HepG2 (cell line): ENCODE measurements at regions not wholly inside any gene's neighbourhood (a gene's known extent, or its start where the extent isn't known, plus 50 kb on each side); places are given as distances from the start of the nearest gene placed in this dataset.

Experiments
- ATAC-seq: fragments of 200-7000 bp; cut with Tn5 transposase; 3 replicates; pipeline ENCODE4 v1.9.1; 2020; ENCODE audit warnings: mild to moderate bottlenecking, moderate library complexity
- BruUV-seq: library from RNA; stranded (reverse); fragments of 400-500 nt; replicated peaks from 2 replicates; lab custom pipeline; 2021; lab: Mats Ljungman, UMichigan
- CTCF ChIA-PET: fragments of 300-600 bp; formaldehyde crosslinking; extraction: SDS; loops from one replicate; lab custom pipeline; 2021; ENCODE audit warnings: low total read pairs, inconsistent platforms, low intra/inter-chr PET ratio; lab: Yijun Ruan, JAX
- POLR2A ChIA-PET: fragments of 350-600 bp; sonication (Branson Sonifier 250); formaldehyde crosslinking; loops from one replicate; lab custom pipeline; 2020; ENCODE audit warnings: antibody characterized with exemption, inconsistent platforms; lab: Yijun Ruan, JAX
- DNase-seq: peaks from one replicate; pipeline ENCODE4 v3.0.0-alpha.2; 2015; ENCODE audit warnings: low spot score
- FAIRE-seq: peaks from 3 replicates; lab custom pipeline; 2011; peaks lifted over from hg19 to GRCh38; lab: Jason Lieb, UNC
- H2AFZ ChIP-seq: one replicate; pipeline ENCODE4 v1.6.1; 2011; ENCODE audit warnings: low read length, inconsistent platforms
- H3K27ac ChIP-seq: fragments of 300-600 bp; 3 replicates; pipeline ENCODE4 v1.8.0; 2011; ENCODE audit warnings: mixed run types, mild to moderate bottlenecking, mixed read lengths, low read length, inconsistent platforms; ENCODE audit not compliant: insufficient read depth; ENCODE audit errors: extremely low read length
- H3K27me3 ChIP-seq, 2 experiments: fragments of 200-600 bp in 1 of 2; 2 replicates in 1 of 2; 3 replicates in 1 of 2; pipeline versions ENCODE4 v1.6.0 to v1.8.0; 2011; ENCODE audit warnings: low read length in 2 of 2, mild to moderate bottlenecking in 2 of 2, moderate library complexity in 2 of 2, inconsistent platforms in 1 of 2; ENCODE audit not compliant: insufficient read depth in 2 of 2, control insufficient read depth in 1 of 2
- H3K36me3 ChIP-seq, 2 experiments: fragments of 200-600 bp in 1 of 2; replicated peaks in 1 of 2; 2 replicates in 1 of 2; 3 replicates in 1 of 2; pipeline versions ENCODE4 v1.5.1 to v1.8.0; 2011; ENCODE audit warnings: low read length in 2 of 2, inconsistent platforms in 1 of 2; ENCODE audit not compliant: insufficient read depth in 2 of 2, control insufficient read depth in 1 of 2
- H3K4me1 ChIP-seq: 2 replicates; pipeline ENCODE4 v1.5.1; 2012; ENCODE audit warnings: low read length, inconsistent platforms; ENCODE audit not compliant: insufficient read depth
- H3K4me2 ChIP-seq: 2 replicates; pipeline ENCODE4 v1.6.0; 2011; ENCODE audit warnings: low read depth, low read length, inconsistent platforms
- H3K4me3 ChIP-seq, 3 experiments: fragments of 200-600 bp in 1 of 3; sonication (generic), shearing (Covaris generic) in 1 of 3; replicated peaks in 1 of 3; 2 replicates each; pipeline ENCODE4 v1.5.1; 2011 to 2016; ENCODE audit warnings: low read length in 3 of 3, inconsistent platforms in 2 of 3, low read depth in 2 of 3, mild to moderate bottlenecking in 2 of 3, control low read depth in 1 of 3, mixed read lengths in 1 of 3; ENCODE audit not compliant: insufficient read depth in 1 of 3
- H3K79me2 ChIP-seq: one replicate; pipeline ENCODE4 v1.6.1; 2011; ENCODE audit warnings: low read length, inconsistent platforms; ENCODE audit not compliant: insufficient read depth
- H3K9ac ChIP-seq: 2 replicates; pipeline ENCODE4 v1.6.0; 2011; ENCODE audit warnings: mild to moderate bottlenecking, low read depth, low read length, inconsistent platforms; ENCODE audit not compliant: insufficient read depth
- H3K9me3 ChIP-seq: 2 replicates; pipeline ENCODE4 v1.5.1; 2012; ENCODE audit warnings: mild to moderate bottlenecking, low read length
- H4K20me1 ChIP-seq: 2 replicates; pipeline ENCODE4 v1.6.0; 2011; ENCODE audit warnings: inconsistent platforms, mild to moderate bottlenecking, low read length, moderate library complexity; ENCODE audit not compliant: insufficient read depth
- CBX2 ChIP-seq, 2 experiments: fragments of 200-600 bp in 1 of 2; sonication (generic); formaldehyde crosslinking in 1 of 2; IDR thresholded peaks; 2 replicates each; pipeline versions ENCODE4 v1.7.0 to v1.8.1; 2018 to 2022; ENCODE audit warnings: low read depth in 2 of 2, low read length in 1 of 2, mild to moderate bottlenecking in 1 of 2, missing genetic modification reagents in 1 of 2
- CBX5 ChIP-seq: sonication (generic); formaldehyde crosslinking; IDR thresholded peaks from 2 replicates; pipeline ENCODE4 v1.4.0; 2020; ENCODE audit warnings: missing genetic modification reagents, borderline replicate concordance
- LCORL ChIP-seq, 2 experiments: fragments of 450-650 bp in 1 of 2; sonication (generic) in 1 of 2; formaldehyde crosslinking in 1 of 2; IDR thresholded peaks; 2 replicates each; pipeline versions ENCODE4 v1.5.0 to v1.6.1; 2017 to 2020; ENCODE audit warnings: antibody characterized with exemption in 1 of 2, missing genetic modification reagents in 1 of 2
- NR2F1 ChIP-seq, 2 experiments: fragments of 450-650 bp in 1 of 2; formaldehyde crosslinking in 1 of 2; IDR thresholded peaks; 2 replicates each; pipeline versions ENCODE4 v1.5.0 to v1.6.1; 2016 to 2020; ENCODE audit warnings: mild to moderate bottlenecking in 1 of 2, missing compliant biosample characterization in 1 of 2, missing genetic modification reagents in 1 of 2, moderate library complexity in 1 of 2
- SP140L ChIP-seq: sonication (generic); formaldehyde crosslinking; IDR thresholded peaks from 2 replicates; pipeline ENCODE4 v1.4.0; 2020; ENCODE audit warnings: missing genetic modification reagents, borderline replicate concordance
- WGBS: methylation state at CpG from one replicate; pipeline ENCODE4 v1.1.6; 2017; ENCODE audit warnings: low lambda C conversion rate; 5-methylcytosine and 5-hydroxymethylcytosine counted together
- in situ Hi-C: cut with HindIII; loops from 2 replicates; pipeline ENCODE4 v1.10.0; 2017; ENCODE audit warnings: low pct_unique_long_range_greater_than_20kb; ENCODE audit not compliant: extremely low pct_ligation_motif_present
- intact Hi-C: fragments of 100-400 bp; cut with micrococcal nuclease; formaldehyde crosslinking; loops from one replicate; pipeline ENCODE4 v1.10.0; 2022; ENCODE audit not compliant: unreplicated experiment
- TF ChIP-seq, protein P1 (sequence below): sonication (generic); formaldehyde crosslinking; IDR thresholded peaks from 2 replicates; pipeline ENCODE4 v1.4.0; 2020; ENCODE audit warnings: mild to moderate bottlenecking, missing genetic modification reagents
- TF ChIP-seq, protein P2 (sequence below): sonication (generic); formaldehyde crosslinking; IDR thresholded peaks from 2 replicates; pipeline ENCODE4 v1.4.0; 2020; ENCODE audit warnings: missing genetic modification reagents

DNA sequence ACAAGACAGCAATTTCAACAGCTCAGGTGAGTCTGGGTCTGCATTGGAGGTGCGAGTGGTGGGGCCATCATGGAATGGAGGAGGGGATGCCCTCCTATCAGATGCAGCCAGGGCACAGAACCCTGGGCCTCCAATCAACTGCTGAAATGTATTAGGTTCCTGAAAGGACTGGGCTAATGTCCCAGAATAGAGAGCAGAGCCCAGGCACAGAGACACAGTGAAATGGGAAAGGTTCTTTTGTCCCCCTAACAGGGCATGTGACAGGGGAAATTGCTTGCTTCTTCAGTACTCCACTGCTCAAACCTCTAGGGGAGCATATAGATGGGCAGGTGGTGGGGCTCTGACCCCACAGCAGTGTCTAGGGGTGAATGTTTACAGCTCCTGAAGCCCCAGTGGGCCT is 87.3 kb upstream of the CLPB start:
- Histone ChIP-seq H3K27ac (no peak overlapping the region), H3K9ac (no peak overlapping the region), H3K9me3 (no peaks in the 10 kb centered on the region), H3K36me3 (no peaks in the 10 kb centered on the region), H3K4me2 (no peak overlapping the region), H3K79me2 (no peaks in the 10 kb centered on the region), H4K20me1 (no peaks in the 10 kb centered on the region), H3K4me3 (no peak overlapping the region), H3K27me3 (peaks cover 0 to 9% of the 10 kb centered on the region in 2 experiments; a peak in 2 of 5 replicates), H2AFZ (no peak overlapping the region), H3K4me1 (no peaks in the 10 kb centered on the region)
- intact Hi-C loops: no loop called here
- TF ChIP-seq CBX2 (IDR thresholded peaks at IDR 0.05; ENCODE audit: low read depth, low read length) (no peak), CBX2 (CRISPR knock-in tag; IDR thresholded peaks at IDR 0.05; ENCODE audit: low read depth) (no peak), CBX5 (no peak), SP140L (no peak), LCORL (IDR thresholded peaks at IDR 0.05) (no peak), LCORL (CRISPR knock-in tag; IDR thresholded peaks at IDR 0.05) (no peak), NR2F1 (CRISPR knock-in tag; IDR thresholded peaks at IDR 0.05) (no peak)
- TF ChIP-seq, protein P1, sequence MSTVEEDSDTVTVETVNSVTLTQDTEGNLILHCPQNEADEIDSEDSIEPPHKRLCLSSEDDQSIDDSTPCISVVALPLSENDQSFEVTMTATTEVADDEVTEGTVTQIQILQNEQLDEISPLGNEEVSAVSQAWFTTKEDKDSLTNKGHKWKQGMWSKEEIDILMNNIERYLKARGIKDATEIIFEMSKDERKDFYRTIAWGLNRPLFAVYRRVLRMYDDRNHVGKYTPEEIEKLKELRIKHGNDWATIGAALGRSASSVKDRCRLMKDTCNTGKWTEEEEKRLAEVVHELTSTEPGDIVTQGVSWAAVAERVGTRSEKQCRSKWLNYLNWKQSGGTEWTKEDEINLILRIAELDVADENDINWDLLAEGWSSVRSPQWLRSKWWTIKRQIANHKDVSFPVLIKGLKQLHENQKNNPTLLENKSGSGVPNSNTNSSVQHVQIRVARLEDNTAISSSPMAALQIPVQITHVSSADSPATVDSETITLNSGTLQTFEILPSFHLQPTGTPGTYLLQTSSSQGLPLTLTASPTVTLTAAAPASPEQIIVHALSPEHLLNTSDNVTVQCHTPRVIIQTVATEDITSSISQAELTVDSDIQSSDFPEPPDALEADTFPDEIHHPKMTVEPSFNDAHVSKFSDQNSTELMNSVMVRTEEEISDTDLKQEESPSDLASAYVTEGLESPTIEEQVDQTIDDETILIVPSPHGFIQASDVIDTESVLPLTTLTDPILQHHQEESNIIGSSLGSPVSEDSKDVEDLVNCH (CRISPR knock-in tag): no peak
- TF ChIP-seq, protein P2, sequence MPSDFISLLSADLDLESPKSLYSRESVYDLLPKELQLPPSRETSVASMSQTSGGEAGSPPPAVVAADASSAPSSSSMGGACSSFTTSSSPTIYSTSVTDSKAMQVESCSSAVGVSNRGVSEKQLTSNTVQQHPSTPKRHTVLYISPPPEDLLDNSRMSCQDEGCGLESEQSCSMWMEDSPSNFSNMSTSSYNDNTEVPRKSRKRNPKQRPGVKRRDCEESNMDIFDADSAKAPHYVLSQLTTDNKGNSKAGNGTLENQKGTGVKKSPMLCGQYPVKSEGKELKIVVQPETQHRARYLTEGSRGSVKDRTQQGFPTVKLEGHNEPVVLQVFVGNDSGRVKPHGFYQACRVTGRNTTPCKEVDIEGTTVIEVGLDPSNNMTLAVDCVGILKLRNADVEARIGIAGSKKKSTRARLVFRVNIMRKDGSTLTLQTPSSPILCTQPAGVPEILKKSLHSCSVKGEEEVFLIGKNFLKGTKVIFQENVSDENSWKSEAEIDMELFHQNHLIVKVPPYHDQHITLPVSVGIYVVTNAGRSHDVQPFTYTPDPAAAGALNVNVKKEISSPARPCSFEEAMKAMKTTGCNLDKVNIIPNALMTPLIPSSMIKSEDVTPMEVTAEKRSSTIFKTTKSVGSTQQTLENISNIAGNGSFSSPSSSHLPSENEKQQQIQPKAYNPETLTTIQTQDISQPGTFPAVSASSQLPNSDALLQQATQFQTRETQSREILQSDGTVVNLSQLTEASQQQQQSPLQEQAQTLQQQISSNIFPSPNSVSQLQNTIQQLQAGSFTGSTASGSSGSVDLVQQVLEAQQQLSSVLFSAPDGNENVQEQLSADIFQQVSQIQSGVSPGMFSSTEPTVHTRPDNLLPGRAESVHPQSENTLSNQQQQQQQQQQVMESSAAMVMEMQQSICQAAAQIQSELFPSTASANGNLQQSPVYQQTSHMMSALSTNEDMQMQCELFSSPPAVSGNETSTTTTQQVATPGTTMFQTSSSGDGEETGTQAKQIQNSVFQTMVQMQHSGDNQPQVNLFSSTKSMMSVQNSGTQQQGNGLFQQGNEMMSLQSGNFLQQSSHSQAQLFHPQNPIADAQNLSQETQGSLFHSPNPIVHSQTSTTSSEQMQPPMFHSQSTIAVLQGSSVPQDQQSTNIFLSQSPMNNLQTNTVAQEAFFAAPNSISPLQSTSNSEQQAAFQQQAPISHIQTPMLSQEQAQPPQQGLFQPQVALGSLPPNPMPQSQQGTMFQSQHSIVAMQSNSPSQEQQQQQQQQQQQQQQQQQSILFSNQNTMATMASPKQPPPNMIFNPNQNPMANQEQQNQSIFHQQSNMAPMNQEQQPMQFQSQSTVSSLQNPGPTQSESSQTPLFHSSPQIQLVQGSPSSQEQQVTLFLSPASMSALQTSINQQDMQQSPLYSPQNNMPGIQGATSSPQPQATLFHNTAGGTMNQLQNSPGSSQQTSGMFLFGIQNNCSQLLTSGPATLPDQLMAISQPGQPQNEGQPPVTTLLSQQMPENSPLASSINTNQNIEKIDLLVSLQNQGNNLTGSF: no peak
- in situ Hi-C loops: no loop called here
- no peak for ATAC-seq
- POLR2A ChIA-PET: no interaction called here
- CTCF ChIA-PET: no interaction called here
- FAIRE-seq: no peak
- no TSS peak for BruUV-seq
- 0% methylated on average over 1 of the region's 1 CpG for WGBS
- DNase-seq: no peak
